GM20431 (cell line): ENCODE measurements at regions not wholly inside any gene's neighbourhood (a gene's known extent, or its start where the extent isn't known, plus 50 kb on each side); places are given as distances from the start of the nearest gene placed in this dataset.
"Not testable (repeated sequence)": the region's sequence is repeated elsewhere in the genome, so short reads cannot be mapped to it uniquely, and the experiment has no call there.

Experiments used
- in situ Hi-C: fragments of 300-500 bp; cut with MseI, MboI; formaldehyde crosslinking; loops from one replicate; pipeline ENCODE4 v1.15.0; 2020; ENCODE audit warnings: low sequenced_read_pairs; ENCODE audit not compliant: unreplicated experiment

- in situ Hi-C loops = not testable (repeated sequence)
Measured at GRCh38 chr13:65564561-65564960, 1665.6 kb downstream of the PCDH9 start.

GRCh38 chr13:65562305-65562704 lies 1667.8 kb downstream of the PCDH9 start:
- in situ Hi-C loops = no loop called here

- in situ Hi-C loops = no loop called here
Measured at GRCh38 chr13:65560936-65561335, 1669.2 kb downstream of the PCDH9 start.

- in situ Hi-C loops = no loop called here
Measured at GRCh38 chr13:65555962-65556361, 1674.2 kb downstream of the PCDH9 start.

- in situ Hi-C loops = no loop called here
Measured at GRCh38 chr13:65553096-65553727, 1676.9 kb downstream of the PCDH9 start.

GRCh38 chr13:65551208-65551607 lies 1678.9 kb downstream of the PCDH9 start:
- in situ Hi-C loops = no loop called here

- in situ Hi-C loops = no loop called here
Measured at GRCh38 chr13:65540175-65540574, 1690.0 kb downstream of the PCDH9 start.

GRCh38 chr13:65535370-65535769 lies 1694.8 kb downstream of the PCDH9 start:
- in situ Hi-C loops = no loop called here

- in situ Hi-C loops = no loop called here
Measured at GRCh38 chr13:65532231-65532630, 1697.9 kb downstream of the PCDH9 start.

- in situ Hi-C loops = no loop called here
Measured at GRCh38 chr13:65530688-65531087, 1699.4 kb downstream of the PCDH9 start.

- in situ Hi-C loops = no loop called here
Measured at GRCh38 chr13:65529541-65529940, 1700.6 kb downstream of the PCDH9 start.

- in situ Hi-C loops = no loop called here
Measured at GRCh38 chr13:65508745-65509144, 1721.4 kb downstream of the PCDH9 start.

GRCh38 chr13:65508338-65508737 lies 1721.8 kb downstream of the PCDH9 start:
- in situ Hi-C loops = no loop called here

GRCh38 chr13:65505941-65506340 lies 1724.2 kb downstream of the PCDH9 start:
- in situ Hi-C loops = no loop called here

GRCh38 chr13:65504213-65504612 lies 1725.9 kb downstream of the PCDH9 start:
- in situ Hi-C loops = no loop called here

- in situ Hi-C loops = no loop called here
Measured at GRCh38 chr13:65500481-65500880, 1729.7 kb downstream of the PCDH9 start.

- in situ Hi-C loops = no loop called here
Measured at GRCh38 chr13:65499256-65499655, 1730.9 kb downstream of the PCDH9 start.

- in situ Hi-C loops = no loop called here
Measured at GRCh38 chr13:65497265-65497664, 1732.9 kb downstream of the PCDH9 start.

GRCh38 chr13:65490725-65491124 lies 1739.4 kb downstream of the PCDH9 start:
- in situ Hi-C loops = not testable (repeated sequence)

- in situ Hi-C loops = no loop called here
Measured at GRCh38 chr13:65488606-65489005, 1741.5 kb downstream of the PCDH9 start.

- in situ Hi-C loops = no loop called here
Measured at GRCh38 chr13:65479692-65480091, 1750.4 kb downstream of the PCDH9 start.

- in situ Hi-C loops = no loop called here
Measured at GRCh38 chr13:65473196-65473595, 1756.9 kb downstream of the PCDH9 start.
